ENCODE measurements at regions not wholly inside any gene's neighbourhood (a gene's known extent, or its start where the extent isn't known, plus 50 kb on each side); places are given as distances from the start of the nearest gene placed in this dataset.
A peak's percentile ranks its signal among the peaks of the same experiment; 100 is the strongest.

- Histone ChIP-seq H3K4me3 (replicated peaks; ENCODE audit: low read depth, low read length) (peak overlapping the region; percentile 12), H3K27me3 (replicated peaks; ENCODE audit: control insufficient read depth, insufficient read depth, low read length) (no peaks in the 10 kb centered on the region; the same call in none of the 2 replicates), H3K36me3 (ENCODE audit: control insufficient read depth, insufficient read depth, low read length) (no peaks in the 10 kb centered on the region)
- no peak for DNase-seq (ENCODE audit: extremely low read depth, insufficient read length)
- no peak for TF ChIP-seq CTCF (IDR thresholded peaks at IDR 0.05; ENCODE audit: insufficient read depth, low read length, poor library complexity, severe bottlenecking)
Measured at GRCh38 chrX:137427816-137428215, 138.1 kb upstream of the ZIC3 start.

GRCh38 chrX:137427426-137427778 is 138.5 kb upstream of the ZIC3 start:
- Histone ChIP-seq H3K27me3 (replicated peaks; ENCODE audit: control insufficient read depth, insufficient read depth, low read length) (no peaks in the 10 kb centered on the region; the same call in none of the 2 replicates), H3K4me3 (replicated peaks; ENCODE audit: low read depth, low read length) (peak overlapping the region; percentile 12), H3K36me3 (ENCODE audit: control insufficient read depth, insufficient read depth, low read length) (no peaks in the 10 kb centered on the region)
- no peak for DNase-seq (ENCODE audit: extremely low read depth, insufficient read length)
- no peak for TF ChIP-seq CTCF (IDR thresholded peaks at IDR 0.05; ENCODE audit: insufficient read depth, low read length, poor library complexity, severe bottlenecking)

- no peak for TF ChIP-seq CTCF (IDR thresholded peaks at IDR 0.05; ENCODE audit: insufficient read depth, low read length, poor library complexity, severe bottlenecking)
- Histone ChIP-seq H3K4me3 (replicated peaks; ENCODE audit: low read depth, low read length) (no peak overlapping the region), H3K27me3 (replicated peaks; ENCODE audit: control insufficient read depth, insufficient read depth, low read length) (no peaks in the 10 kb centered on the region; the same call in none of the 2 replicates), H3K36me3 (ENCODE audit: control insufficient read depth, insufficient read depth, low read length) (no peaks in the 10 kb centered on the region)
- DNase-seq (ENCODE audit: extremely low read depth, insufficient read length): no peak
Measured at GRCh38 chrX:137426695-137427425, 139.1 kb upstream of the ZIC3 start.

- Histone ChIP-seq H3K4me3 (replicated peaks; ENCODE audit: low read depth, low read length) (no peak overlapping the region), H3K36me3 (ENCODE audit: control insufficient read depth, insufficient read depth, low read length) (no peaks in the 10 kb centered on the region), H3K27me3 (replicated peaks; ENCODE audit: control insufficient read depth, insufficient read depth, low read length) (no peaks in the 10 kb centered on the region; the same call in none of the 2 replicates)
- no peak for TF ChIP-seq CTCF (IDR thresholded peaks at IDR 0.05; ENCODE audit: insufficient read depth, low read length, poor library complexity, severe bottlenecking)
- no peak for DNase-seq (ENCODE audit: extremely low read depth, insufficient read length)
Measured at GRCh38 chrX:137425986-137426385, 139.9 kb upstream of the ZIC3 start.

GRCh38 chrX:137425273-137425902 is 140.5 kb upstream of the ZIC3 start:
- TF ChIP-seq CTCF (IDR thresholded peaks at IDR 0.05; ENCODE audit: insufficient read depth, low read length, poor library complexity, severe bottlenecking): no peak
- Histone ChIP-seq H3K36me3 (ENCODE audit: control insufficient read depth, insufficient read depth, low read length) (no peaks in the 10 kb centered on the region), H3K27me3 (replicated peaks; ENCODE audit: control insufficient read depth, insufficient read depth, low read length) (no peaks in the 10 kb centered on the region; the same call in none of the 2 replicates), H3K4me3 (replicated peaks; ENCODE audit: low read depth, low read length) (no peak overlapping the region)
- no peak for DNase-seq (ENCODE audit: extremely low read depth, insufficient read length)
